ENCODE measurements at regions not wholly inside any gene's neighbourhood (a gene's known extent, or its start where the extent isn't known, plus 50 kb on each side); places are given as distances from the start of the nearest gene placed in this dataset.
"Not testable (repeated sequence)": the region's sequence is repeated elsewhere in the genome, so short reads cannot be mapped to it uniquely, and the experiment has no call there.

GRCh38 chr12:5262450-5262849 lies 169.5 kb upstream of the NTF3 start:
- no peak for DNase-seq (ENCODE audit: low read depth in 2 of 2)

- DNase-seq (ENCODE audit: low read depth in 2 of 2) = no peak
Observed at GRCh38 chr12:5262885-5263284, 169.0 kb upstream of the NTF3 start.

- DNase-seq (ENCODE audit: low read depth in 2 of 2) = no peak
Observed at GRCh38 chr12:5264006-5264405, 167.9 kb upstream of the NTF3 start.

- no peak for DNase-seq (ENCODE audit: low read depth in 2 of 2)
Observed at GRCh38 chr12:5267603-5268423, 164.1 kb upstream of the NTF3 start.

GRCh38 chr12:5268424-5269210 lies 163.3 kb upstream of the NTF3 start:
- no peak for DNase-seq (ENCODE audit: low read depth in 2 of 2)

- no peak for DNase-seq (ENCODE audit: low read depth in 2 of 2)
Observed at GRCh38 chr12:5269846-5270245, 162.1 kb upstream of the NTF3 start.

GRCh38 chr12:5272018-5272785 lies 159.7 kb upstream of the NTF3 start:
- no peak for DNase-seq (ENCODE audit: low read depth in 2 of 2)

- DNase-seq (ENCODE audit: low read depth in 2 of 2) = no peak
Observed at GRCh38 chr12:5273709-5274108, 158.2 kb upstream of the NTF3 start.

GRCh38 chr12:5276327-5276880 lies 155.5 kb upstream of the NTF3 start:
- DNase-seq (ENCODE audit: low read depth in 2 of 2) = no peak

GRCh38 chr12:5280086-5280485 lies 151.8 kb upstream of the NTF3 start:
- DNase-seq (ENCODE audit: low read depth in 2 of 2) = no peak

- DNase-seq (ENCODE audit: low read depth in 2 of 2) = not testable (repeated sequence)
Observed at GRCh38 chr12:5290368-5290767, 141.5 kb upstream of the NTF3 start.

GRCh38 chr12:5292651-5293050 lies 139.3 kb upstream of the NTF3 start:
- no peak for DNase-seq (ENCODE audit: low read depth in 2 of 2)

GRCh38 chr12:5293773-5294172 lies 138.1 kb upstream of the NTF3 start:
- no peak for DNase-seq (ENCODE audit: low read depth in 2 of 2)

GRCh38 chr12:5294274-5295070 lies 137.4 kb upstream of the NTF3 start:
- DNase-seq (ENCODE audit: low read depth in 2 of 2) = no peak

GRCh38 chr12:5295151-5295550 lies 136.8 kb upstream of the NTF3 start:
- DNase-seq (ENCODE audit: low read depth in 2 of 2) = no peak

- no peak for DNase-seq (ENCODE audit: low read depth in 2 of 2)
Observed at GRCh38 chr12:5295996-5296395, 135.9 kb upstream of the NTF3 start.

- DNase-seq (ENCODE audit: low read depth in 2 of 2) = no peak
Observed at GRCh38 chr12:5301539-5301938, 130.4 kb upstream of the NTF3 start.

- DNase-seq (ENCODE audit: low read depth in 2 of 2) = no peak
Observed at GRCh38 chr12:5305425-5305824, 126.5 kb upstream of the NTF3 start.

GRCh38 chr12:5305886-5306545 lies 125.9 kb upstream of the NTF3 start:
- DNase-seq (ENCODE audit: low read depth in 2 of 2) = no peak

- DNase-seq (ENCODE audit: low read depth in 2 of 2) = no peak
Observed at GRCh38 chr12:5307065-5307464, 124.8 kb upstream of the NTF3 start.

All from dermis microvascular lymphatic vessel endothelial cell (primary cell).